Activated T-cell treated with anti-CD3 and anti-CD28 coated beads for 24 hours (primary cell): ENCODE measurements at regions not wholly inside any gene's neighbourhood (a gene's known extent, or its start where the extent isn't known, plus 50 kb on each side); places are given as distances from the start of the nearest gene placed in this dataset.

Experiments
- DNase-seq: peaks from one replicate; pipeline ENCODE4 v3.0.0-alpha.2; 2020; ENCODE audit warnings: low read depth

DNA sequence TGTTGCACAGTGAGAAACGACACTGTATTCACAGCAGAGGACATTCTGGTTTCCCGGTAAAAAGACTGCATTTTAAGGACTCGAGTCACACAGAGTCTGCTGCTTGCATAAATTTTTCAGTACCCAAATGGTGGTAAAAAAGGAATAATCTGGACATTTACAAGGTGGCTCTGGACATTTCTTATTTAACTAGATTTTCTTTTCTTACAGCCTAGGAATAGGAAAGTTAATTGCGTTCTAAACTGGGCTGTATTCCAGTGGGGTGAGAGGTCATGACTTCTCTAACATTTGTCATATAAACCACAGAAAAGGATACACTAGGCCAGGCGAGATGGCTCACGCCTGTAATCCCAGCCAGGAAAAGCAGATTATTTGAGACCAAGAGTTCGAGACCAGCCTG, 237.5 kb upstream of the KLF6 start:
- no peak for DNase-seq

DNA sequence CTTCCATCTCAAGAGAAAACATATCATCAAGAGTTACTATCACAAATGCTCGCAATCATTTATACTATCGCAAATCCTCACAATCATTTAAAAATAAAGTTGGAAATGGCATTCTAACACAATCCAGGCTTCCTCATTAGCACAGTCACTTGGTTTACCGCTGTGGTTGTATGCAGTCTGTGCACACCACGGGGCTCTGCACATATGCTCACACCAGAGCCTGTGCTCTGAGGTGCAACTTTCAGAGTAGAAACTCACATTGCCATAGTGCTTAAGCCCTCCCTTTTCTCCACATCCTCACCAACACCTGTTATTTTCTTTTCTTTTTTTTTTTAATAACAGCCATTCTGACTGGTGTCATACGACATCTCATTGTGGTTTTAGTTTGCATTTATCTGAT, 235.6 kb upstream of the KLF6 start:
- no peak for DNase-seq

DNA sequence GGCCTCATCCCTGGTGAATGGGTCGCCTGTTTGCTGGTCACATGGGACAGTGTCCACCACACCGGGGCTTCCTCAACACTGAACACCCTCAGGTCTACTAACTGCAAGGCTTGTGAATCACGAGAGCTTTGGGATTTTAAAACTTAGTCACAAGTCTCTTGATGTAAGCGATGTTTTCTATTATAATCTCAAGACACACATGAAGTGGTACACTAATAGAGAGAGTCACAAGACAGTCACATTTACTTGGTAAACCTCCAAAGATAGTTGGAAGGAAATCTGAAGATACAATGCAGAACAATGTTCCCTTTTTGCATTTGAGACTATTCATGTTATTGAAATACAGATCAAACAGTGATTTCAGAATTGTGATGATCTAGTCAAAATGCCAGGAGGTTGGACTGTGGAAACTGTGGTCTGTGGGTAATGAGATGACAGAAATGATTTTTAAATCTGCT, 233.1 kb upstream of the KLF6 start:
- DNase-seq, result no peak

DNA sequence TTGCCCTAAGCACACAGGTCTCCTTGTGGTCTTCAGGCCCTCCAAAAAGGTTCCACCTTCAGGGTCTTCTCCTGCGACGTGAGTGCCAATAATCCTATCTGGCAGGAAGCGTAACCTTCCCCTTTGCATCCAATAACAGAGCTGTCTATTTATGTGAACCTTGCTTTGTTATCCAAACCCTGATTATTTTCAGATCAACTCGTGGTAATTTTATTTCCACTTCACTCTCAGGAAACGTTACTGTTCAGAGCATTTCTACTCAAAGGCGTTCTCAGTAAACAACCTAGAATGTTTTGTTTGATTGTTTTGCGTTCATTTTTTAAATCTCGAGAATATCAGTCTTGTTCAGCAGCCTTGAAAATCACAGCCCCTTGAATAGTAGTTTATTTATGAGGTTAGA, 232.3 kb upstream of the KLF6 start:
- no peak for DNase-seq

DNA sequence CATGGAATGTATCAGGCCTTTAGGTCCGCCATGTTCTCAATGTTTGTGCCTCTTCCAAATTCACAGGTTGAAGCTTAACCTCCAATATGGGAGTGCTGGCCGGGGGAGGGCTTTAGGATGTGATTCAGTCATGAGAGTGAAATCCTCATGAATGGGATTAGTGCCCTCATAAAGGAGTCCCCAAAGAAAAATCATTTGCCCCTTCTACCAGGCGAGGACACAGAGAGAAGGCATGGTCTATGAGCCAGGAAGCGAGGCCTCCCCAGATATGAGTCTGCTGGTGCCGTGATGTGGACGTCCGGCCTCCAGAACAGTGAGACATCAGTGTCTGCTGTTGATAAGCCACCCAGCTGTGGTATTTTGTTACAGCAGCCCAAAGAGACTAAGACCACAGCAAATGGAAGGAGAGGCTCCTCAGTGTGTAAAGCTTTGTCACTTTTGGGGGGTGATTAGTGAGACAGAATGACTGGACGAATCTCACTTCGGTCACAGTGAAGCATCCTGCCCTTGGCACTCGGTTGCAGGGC, 231.3 kb upstream of the KLF6 start:
- DNase-seq, result no peak

DNA sequence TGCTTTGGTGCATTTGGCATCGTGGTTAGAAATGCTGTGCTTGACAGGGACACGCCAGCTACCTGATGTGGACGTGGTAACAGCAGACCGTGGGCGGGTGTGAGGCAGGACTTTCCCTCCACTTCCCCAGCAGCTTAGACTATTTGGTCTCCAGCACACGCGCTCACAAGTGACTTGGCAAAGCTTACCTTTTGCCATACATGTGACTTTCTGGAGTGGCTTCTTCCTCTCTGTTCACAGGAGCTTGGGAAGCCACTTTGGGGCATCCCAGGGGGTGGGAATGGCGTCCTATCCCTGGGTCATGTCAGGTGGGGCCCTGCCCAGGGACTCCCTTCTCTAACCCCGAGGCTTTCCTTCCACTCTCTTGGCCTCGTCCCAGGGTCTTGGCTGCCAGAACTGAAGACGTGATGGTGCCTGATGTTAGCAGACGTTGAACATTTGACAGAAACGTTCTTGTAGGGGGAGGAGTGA, 228.7 kb upstream of the KLF6 start:
- DNase-seq, result peak; percentile 19

DNA sequence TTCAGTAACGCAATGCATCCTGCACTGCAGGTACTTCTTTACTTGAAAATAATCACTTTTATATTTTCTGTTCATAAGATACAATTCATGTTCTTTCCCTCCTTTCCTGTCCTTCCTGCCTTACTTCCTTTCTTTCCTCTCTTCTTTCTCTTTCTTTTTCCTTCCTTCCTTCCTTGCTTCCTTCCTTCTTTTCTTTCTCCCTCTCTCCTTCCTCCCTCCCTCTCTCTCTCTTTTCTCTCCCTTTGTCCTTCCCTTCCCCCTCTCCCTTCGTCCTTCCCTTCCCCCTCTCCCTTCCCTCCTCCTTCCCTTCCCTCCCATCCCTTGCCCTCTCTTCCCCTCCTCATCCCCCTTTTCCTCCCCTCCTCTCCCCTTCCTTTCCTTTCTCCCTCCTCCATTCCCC, 227.8 kb upstream of the KLF6 start:
- no peak for DNase-seq

DNA sequence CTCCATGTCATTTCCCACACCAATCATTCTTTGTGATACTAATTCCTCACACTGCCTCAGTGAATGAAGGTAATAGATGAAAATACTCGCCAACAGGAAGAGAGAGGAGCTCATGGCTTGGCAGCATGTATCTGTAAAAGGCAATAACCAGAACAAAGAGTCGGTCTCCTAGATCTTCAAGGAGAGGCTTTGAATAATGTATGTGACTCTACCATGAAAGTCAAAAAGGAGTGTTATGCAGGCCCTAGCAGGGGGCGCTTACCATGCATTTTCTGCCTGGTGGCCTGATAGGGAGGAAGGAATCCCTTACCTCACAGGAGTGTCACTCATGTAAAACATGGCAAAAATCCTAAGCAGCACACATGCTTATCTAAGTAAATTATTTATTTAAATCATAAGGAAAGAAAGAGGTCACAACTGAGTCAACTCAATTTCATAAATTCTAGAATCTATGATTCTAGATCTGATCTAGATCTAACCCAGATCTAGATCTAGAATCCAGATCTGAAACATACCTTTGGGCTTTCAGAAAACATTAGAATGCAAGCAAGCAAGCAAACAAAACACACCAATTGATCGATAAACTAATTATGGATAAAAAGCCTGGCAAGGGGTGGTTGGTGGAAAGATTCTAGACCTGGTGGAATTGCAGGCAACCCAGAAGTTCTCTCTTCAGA, 226.3 kb upstream of the KLF6 start:
- no peak for DNase-seq

DNA sequence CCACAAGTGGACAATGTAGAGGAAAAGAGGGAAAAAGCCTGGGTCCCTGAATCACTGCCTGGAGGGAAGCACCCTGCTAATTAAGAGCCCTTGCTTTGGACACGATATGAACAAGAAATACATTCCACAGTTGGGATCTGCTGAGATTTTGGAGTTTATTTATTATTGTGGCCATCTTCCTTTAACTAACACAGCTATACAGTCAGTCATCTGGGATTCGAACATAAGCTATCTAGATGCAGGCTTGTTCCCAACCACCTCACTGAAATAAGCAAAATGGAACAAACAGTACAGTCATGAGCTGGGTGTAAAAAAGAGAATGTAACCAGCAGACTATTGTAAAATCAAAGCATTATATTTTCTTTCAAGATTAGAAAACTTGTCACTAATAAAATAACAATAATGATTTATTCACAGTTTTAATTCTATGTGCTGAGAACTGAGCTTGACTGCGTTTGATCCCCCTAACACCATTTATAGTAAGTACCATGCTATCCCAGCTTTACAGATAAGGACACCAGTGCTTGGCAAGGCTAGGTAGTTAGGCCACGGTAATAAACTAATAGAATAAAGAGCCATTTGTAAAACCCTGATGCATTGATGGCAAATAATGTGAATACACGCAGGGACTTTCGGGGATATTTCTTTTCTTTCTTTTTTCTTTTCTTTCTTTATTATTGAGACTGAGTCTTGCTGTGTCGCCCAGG, 223.8 kb upstream of the KLF6 start:
- DNase-seq, result no peak

DNA sequence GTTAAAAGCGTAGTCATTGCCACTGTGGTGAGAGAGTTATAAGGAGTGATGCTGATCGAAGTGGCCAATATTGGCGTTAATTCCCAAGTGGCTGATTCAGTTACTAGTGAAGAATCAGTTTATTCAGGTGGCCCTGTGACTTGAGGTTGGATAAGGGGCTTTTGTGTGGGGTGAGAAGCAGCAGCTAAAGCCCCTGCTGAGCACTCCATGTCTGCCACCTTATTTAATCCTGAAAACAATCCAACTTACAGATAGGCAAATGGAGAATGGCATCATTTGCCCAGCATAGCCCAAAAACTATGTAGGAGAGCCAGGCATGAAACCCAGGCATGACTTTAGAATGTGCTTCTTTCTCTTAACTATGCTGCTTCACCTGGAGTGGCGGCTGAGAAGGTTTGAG, 222.8 kb upstream of the KLF6 start:
- DNase-seq, result no peak

DNA sequence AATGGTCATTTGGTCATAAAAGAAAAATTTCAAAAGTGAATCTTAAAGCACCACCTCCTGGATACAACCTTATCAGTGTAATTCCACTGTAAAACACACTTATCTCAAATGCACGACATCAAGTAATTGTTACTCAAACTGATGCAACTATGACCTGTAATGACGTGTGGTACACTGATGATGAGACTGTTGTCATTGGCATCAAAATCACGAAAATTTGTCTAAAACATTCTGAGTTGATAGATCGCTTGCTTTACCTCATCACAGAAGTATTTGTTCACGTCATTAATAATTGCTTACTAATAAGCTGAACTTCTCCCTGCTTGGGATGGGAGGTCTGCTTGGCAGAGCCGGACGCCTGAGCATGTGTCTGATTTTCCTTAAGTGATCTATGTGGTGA, 221.8 kb upstream of the KLF6 start:
- no peak for DNase-seq

DNA sequence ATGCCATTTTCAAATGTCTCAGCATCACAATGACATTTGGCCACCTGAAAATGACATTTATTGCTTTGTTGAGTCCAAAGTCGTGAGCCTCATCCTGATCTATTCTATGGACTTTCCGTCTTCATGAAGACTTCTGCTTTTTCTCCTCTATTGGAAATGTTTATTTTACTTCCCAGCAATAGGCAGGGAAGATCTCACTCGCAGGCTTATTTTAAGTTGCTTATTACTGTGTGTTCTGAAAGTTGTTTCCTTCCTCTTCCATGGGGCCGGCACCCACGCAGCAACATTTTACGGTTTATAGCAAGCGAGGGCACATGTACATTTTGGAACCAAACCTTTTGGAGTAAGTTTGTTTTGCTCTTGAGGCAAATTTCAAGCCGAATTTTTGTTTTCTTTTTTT, 221.0 kb upstream of the KLF6 start:
- no peak for DNase-seq

DNA sequence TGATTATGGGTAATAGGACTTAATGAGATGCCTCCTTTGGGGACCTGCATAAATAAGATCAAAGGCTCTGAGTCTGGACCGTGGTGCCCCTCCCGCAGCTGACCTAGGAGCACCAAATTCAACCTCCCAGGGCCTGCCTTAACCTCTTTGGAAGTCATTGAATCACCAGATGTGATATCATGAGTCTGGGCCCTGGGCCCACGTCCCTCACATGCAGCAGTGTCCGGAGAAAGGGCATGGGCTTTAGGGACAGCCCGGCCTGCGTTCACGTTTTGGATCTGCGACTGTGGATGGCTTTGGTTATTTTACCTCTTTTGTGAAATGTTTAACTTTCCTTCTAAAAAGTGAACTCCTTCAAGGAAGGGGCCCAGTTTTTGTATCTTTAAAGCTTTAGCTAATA, 220.0 kb upstream of the KLF6 start:
- DNase-seq, result no peak

DNA sequence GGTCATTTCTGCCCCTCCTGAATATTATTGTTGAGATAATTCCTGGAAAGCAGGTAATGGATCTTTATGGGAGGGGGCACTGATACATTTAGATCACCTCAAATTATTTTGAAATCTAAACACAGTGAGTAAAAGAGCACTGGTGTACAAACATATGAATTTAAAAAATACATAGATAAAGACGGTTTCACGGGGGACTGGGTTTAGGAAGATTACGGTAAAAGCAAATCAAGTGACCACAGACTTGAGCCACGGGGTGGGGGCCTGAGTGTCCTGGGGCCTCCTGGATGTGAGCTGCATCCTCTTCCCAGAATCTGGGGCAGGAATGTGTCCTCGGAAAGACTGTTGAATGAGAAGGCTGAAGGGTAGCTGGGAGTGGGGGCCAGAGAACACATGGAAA, 219.1 kb upstream of the KLF6 start:
- no peak for DNase-seq

DNA sequence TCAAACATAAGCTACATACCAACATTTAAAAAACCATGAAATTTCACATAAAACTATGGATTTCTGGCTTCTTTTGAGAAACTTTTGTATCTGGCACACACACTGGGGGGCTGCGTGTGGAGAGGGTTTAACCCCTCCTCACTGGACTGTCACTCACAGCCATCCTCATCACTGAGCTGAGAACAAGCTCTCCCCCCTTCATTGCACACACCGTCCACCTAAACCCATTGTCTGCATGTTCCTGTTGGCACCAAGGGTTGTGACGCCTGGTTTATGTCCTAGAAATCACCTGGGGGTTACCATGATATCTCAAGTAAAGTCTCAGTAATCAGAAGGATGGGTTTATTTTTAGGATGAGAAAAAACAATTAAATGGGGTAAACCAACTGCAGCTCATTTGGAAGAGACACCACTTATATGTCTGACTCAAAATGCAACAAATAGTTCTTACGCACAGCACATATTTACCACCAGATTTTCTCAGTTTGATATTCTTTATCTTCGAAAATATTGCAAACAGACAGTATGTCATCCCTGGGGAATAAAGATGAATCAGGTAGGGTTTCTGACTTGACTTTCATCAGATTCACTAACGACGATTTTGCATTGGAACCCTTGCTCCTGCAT, 218.5 kb upstream of the KLF6 start:
- DNase-seq, result no peak

DNA sequence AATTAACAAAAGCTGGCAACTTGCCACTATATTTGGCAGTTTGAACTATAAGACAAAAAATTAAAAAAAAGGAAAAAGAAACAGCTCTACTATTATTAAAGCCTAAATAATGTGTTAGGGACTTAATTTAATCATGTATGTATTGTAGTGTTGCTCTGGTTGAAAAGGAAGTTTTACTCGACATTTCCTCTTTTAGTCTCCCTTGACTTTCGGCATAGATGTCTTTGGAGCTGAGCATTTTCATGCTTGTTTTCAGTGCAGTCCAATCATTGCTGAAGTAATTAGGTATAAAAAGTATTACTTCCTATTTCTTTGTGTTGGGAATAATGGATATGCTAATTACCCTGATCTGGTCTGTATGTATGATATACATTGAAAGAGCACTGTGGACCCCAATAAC, 216.8 kb upstream of the KLF6 start:
- DNase-seq, result no peak

DNA sequence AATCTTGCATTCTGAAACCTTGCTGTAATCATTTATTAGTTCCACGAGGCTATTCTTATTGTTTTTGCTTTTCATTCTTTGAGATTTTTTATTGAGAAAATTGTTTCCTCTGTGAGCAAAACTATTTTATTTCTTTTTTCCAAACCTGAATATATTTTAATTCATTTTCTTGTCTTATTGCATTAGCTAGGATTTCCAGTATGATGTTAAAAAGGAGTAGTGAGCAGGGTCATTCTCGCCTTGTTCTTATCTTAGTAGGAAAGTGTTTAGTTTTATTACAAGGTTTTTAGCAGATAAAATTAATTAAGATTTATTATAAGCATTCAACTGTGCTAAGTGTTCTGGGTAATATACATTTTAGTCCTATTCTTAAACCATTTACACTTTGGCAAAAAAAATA, 214.6 kb upstream of the KLF6 start:
- DNase-seq, result no peak

DNA sequence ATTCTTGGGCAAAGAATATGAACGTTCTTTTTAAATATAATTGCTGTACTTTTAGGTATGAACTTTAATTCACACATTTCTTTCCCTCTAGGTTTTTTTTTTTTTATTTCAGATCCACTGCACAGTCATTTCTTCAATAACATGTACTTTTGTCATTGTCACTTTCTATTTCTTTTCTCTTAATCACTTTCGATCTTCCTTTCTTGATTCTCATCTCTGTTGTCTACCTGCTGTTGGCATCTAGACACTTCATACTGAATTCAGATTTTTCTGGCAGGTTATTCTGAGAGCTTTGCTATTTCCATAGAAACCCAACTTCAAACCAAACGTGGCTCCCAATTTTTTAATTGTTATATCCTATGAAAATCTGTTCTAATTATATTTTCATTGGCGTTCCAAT, 211.7 kb upstream of the KLF6 start:
- no peak for DNase-seq

DNA sequence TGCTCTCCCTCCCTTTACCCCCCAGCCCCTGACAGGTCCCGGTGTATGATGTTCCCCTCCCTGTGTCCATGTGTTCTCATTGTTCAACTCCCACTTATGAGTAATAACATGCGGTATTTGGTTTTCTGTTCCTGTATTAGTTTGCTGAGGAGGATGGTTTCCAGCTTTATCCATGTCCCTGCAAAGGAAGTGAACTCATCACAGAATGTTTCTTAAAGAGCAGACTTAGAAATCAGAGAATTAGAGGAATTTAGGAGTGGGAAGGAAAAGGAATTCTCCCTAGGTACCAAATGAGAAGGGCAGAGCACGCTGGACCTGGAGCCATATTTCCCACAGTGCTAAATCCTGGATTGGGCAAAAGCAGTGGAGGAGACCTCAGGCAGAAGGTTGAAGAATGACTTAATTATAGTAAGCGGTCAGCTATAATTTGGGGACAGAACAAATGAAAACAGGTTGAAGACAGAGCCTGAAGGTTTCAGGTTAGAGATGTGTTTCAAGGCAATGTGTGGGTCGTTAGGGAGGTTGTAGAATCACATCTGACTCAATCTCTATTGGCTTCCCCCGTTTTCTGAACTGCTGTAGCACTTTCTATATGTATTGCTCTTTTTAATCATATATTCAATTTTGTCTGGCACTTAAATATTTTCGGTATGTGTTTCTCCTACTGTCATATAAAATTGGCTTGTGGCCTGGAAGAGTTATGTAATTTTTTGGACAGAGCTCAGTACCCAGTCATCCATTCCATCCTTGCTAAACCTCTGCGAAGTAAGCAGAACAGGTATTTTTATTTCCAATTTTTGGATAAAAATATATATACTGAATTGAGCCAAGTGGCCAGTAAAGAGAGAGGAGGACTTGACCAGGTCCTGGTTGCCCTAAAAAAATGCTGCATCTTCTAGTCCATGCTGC, 210.5 kb upstream of the KLF6 start:
- no peak for DNase-seq

DNA sequence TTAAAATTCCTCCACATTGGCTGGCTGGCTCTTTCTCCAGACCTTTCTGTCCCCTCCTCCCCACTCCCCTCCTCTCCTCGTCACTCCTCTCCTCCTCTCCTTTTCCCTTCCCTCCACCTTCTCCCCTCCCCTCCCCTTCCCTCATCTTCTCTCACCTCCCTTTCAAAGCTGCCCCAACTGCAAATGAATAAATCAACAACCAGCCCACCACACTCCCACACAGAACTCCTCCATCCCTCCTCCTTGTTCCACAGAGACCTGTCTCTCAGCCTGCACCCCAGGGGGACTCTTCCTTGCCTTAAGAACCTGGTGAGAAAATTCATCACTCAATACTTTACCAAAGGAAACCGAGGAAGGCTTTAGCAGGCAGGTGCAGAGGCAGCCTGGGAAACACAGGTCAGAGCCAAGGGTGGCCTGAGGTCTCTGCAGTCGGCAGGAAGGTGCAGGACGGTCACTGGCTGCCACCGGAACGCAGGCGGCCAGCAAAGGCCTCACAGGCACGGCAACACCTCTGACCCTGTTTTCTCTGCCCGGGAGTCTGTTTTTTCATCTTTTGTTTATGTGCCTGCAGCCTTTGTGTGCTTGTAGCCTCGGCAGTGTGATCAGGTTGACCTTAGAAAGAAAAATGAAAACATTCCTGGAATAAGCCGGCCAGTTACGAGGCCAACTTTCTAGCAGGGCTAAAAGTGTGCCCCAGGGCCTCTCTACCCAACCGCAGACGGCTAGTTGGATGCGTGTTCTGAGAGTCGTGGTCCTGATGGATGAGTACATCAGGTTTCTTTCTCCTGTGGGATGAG, 207.6 kb upstream of the KLF6 start:
- no peak for DNase-seq

DNA sequence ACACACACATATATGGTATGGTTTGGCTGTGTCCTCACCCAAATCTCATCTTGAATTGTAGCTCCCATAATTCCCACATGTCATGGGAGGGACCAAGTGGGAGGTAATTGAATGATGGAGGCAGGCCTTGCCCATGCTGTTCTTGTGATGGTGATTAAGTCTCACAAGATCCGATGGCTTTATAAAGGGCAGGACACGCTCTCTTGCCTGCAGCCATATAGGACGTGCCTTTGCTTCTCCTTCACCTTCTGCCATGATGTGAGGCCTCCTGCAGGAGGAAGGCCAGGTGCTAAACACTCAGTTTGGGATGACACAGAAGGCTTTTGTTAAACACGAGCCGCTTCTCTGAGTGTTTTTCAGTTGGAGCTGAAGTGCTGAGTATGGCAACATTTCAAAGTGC, 205.3 kb upstream of the KLF6 start:
- no peak for DNase-seq
